ENCODE measurements at regions not wholly inside any gene's neighbourhood (a gene's known extent, or its start where the extent isn't known, plus 50 kb on each side); places are given as distances from the start of the nearest gene placed in this dataset.

- Histone ChIP-seq H2AFZ (no peak overlapping the region), H3K4me2 (ENCODE audit: low read length) (no peak overlapping the region), H3K9me3 (ENCODE audit: control insufficient read depth, low read length) (no peaks in the 10 kb centered on the region), H3K79me2 (no peaks in the 10 kb centered on the region), H3K9ac (no peak overlapping the region), H3K4me3 (ENCODE audit: low read depth, low read length) (no peak overlapping the region), H3K36me3 (ENCODE audit: control insufficient read depth, insufficient read depth, low read length) (no peaks in the 10 kb centered on the region), H3K27me3 (ENCODE audit: control insufficient read depth, insufficient read depth, low read length) (no peaks in the 10 kb centered on the region), H3K27ac (no peak overlapping the region), H3K4me1 (peaks cover 10% of the 10 kb centered on the region)
- TF ChIP-seq, protein P1, sequence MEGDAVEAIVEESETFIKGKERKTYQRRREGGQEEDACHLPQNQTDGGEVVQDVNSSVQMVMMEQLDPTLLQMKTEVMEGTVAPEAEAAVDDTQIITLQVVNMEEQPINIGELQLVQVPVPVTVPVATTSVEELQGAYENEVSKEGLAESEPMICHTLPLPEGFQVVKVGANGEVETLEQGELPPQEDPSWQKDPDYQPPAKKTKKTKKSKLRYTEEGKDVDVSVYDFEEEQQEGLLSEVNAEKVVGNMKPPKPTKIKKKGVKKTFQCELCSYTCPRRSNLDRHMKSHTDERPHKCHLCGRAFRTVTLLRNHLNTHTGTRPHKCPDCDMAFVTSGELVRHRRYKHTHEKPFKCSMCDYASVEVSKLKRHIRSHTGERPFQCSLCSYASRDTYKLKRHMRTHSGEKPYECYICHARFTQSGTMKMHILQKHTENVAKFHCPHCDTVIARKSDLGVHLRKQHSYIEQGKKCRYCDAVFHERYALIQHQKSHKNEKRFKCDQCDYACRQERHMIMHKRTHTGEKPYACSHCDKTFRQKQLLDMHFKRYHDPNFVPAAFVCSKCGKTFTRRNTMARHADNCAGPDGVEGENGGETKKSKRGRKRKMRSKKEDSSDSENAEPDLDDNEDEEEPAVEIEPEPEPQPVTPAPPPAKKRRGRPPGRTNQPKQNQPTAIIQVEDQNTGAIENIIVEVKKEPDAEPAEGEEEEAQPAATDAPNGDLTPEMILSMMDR (IDR thresholded peaks at IDR 0.05): no peak
Measured at GRCh38 chr6:134754013-134754690, 195.7 kb downstream of the ALDH8A1 start.

DNA sequence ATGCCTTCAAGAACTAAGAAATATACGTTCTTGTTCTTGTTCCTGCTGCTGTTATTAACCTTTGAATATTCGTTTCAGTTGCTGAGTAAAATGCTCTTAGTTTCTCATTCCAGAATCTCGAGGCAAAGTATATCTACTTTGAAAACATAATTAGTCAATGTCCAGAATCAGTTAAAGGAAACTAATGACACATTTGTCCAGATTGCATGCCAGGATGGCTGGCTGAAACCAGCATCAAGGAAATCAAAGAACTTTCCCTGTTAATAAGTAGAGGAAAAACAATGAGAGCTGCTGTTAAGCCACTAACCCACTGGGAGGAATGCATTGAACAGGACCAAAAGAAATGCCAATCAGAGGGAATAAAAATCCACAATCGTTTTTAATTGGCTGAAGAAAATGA, 196.9 kb downstream of the ALDH8A1 start:
- TF ChIP-seq, protein P1 (IDR thresholded peaks at IDR 0.05): no peak
- Histone ChIP-seq H3K36me3 (ENCODE audit: control insufficient read depth, insufficient read depth, low read length) (no peaks in the 10 kb centered on the region), H3K27me3 (ENCODE audit: control insufficient read depth, insufficient read depth, low read length) (no peaks in the 10 kb centered on the region), H2AFZ (no peak overlapping the region), H3K9ac (no peak overlapping the region), H3K4me2 (ENCODE audit: low read length) (peak overlapping the region; percentile 4), H3K4me3 (ENCODE audit: low read depth, low read length) (no peak overlapping the region), H3K27ac (no peak overlapping the region), H3K79me2 (no peaks in the 10 kb centered on the region), H3K9me3 (ENCODE audit: control insufficient read depth, low read length) (no peaks in the 10 kb centered on the region), H3K4me1 (peaks cover 5% of the 10 kb centered on the region)

DNA sequence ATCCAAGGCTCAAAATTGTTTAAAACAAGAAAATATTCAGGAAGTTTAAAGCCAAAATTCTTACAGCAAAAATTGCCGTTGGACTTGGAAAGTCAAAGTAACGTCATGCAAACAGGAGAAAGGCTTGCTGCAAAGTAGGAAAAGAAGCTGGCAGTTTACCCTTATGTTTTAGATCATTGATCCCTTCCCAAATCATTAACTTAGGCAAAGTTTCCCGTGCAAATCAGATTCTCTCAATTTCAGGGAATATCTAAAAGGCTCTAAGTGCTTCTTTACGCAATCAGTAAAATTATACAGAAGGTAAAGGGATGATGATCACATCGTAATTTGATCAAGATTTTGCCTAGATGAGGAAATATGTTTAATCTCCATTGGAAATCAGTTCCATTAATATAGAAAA, 197.5 kb downstream of the ALDH8A1 start:
- H3K4me1 ChIP-seq: peaks cover 5% of the 10 kb centered on the region
- H3K36me3 ChIP-seq (ENCODE audit: control insufficient read depth, insufficient read depth, low read length): no peaks in the 10 kb centered on the region
- H3K4me2 ChIP-seq (ENCODE audit: low read length): no peak overlapping the region
- no peak overlapping the region for H3K4me3 ChIP-seq (ENCODE audit: low read depth, low read length)
- no peaks in the 10 kb centered on the region for H3K79me2 ChIP-seq
- no peaks in the 10 kb centered on the region for H3K9me3 ChIP-seq (ENCODE audit: control insufficient read depth, low read length)
- TF ChIP-seq, protein P1 (IDR thresholded peaks at IDR 0.05): no peak
- H3K9ac ChIP-seq: no peak overlapping the region
- H3K27me3 ChIP-seq (ENCODE audit: control insufficient read depth, insufficient read depth, low read length): no peaks in the 10 kb centered on the region
- no peak overlapping the region for H3K27ac ChIP-seq
- no peak overlapping the region for H2AFZ ChIP-seq

- no peak overlapping the region for H3K4me2 ChIP-seq (ENCODE audit: low read length)
Measured at GRCh38 chr6:134750669-134751068, 199.2 kb downstream of the ALDH8A1 start.

More at GRCh38 chr6:134750669-134751068, 199.2 kb downstream of the ALDH8A1 start:
- no peaks in the 10 kb centered on the region for H3K9me3 ChIP-seq (ENCODE audit: control insufficient read depth, low read length)
- H3K79me2 ChIP-seq: no peaks in the 10 kb centered on the region
- H3K27ac ChIP-seq: no peak overlapping the region
- no peaks in the 10 kb centered on the region for H3K36me3 ChIP-seq (ENCODE audit: control insufficient read depth, insufficient read depth, low read length)
- H3K4me3 ChIP-seq (ENCODE audit: low read depth, low read length): no peak overlapping the region
- H2AFZ ChIP-seq: no peak overlapping the region
- no peaks in the 10 kb centered on the region for H3K4me1 ChIP-seq
- TF ChIP-seq, protein P1 (IDR thresholded peaks at IDR 0.05): no peak
- H3K27me3 ChIP-seq (ENCODE audit: control insufficient read depth, insufficient read depth, low read length): no peaks in the 10 kb centered on the region
- H3K9ac ChIP-seq: no peak overlapping the region
